Epithelial cell of prostate (primary cell): ENCODE measurements at regions not wholly inside any gene's neighbourhood (a gene's known extent, or its start where the extent isn't known, plus 50 kb on each side); places are given as distances from the start of the nearest gene placed in this dataset.

Experiments used
- DNase-seq: peaks from one replicate; pipeline ENCODE4 v3.0.0-alpha.2; 2011; ENCODE audit warnings: low read depth, low spot score
- H3K27ac ChIP-seq: fragments of 450-650 bp; 2 replicates; pipeline ENCODE4 v1.5.1; 2017; ENCODE audit warnings: mild to moderate bottlenecking

DNA sequence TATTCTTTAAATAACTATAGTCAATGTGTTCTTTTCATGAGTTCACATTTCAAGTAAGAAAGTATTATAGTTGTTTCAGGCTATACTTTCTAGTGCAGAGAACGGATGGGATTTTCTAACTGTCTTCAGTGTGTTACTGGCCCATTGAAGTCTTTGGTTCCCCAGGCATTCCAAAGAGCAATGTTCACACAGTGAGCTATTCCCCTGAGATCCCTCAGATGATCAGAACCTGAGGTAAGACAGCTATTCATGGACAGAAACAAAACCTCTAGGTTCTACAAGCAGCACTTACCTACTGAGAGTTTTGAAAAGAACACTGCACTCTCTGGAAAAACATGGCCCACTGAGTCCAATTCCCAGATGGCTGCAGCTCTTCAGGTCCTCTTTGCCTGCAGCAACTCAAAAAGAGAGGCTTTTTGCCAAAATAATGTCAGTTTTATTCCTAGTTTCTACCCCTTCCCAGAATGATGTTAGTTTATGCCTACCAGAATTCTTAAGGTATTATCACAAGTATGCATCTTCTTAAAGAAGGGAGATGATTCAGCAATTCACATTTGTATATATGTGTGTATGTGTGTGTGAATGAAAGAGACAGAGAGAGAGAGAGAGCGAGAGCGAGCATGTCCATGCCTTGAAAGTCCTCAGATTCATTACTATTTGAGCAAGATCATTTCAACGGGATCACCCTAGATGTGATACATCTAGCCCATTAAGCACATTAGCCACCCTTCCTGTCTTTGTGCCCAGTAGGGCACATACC lies 146.1 kb downstream of the PDHA2 start:
- DNase-seq, result no peak

DNA sequence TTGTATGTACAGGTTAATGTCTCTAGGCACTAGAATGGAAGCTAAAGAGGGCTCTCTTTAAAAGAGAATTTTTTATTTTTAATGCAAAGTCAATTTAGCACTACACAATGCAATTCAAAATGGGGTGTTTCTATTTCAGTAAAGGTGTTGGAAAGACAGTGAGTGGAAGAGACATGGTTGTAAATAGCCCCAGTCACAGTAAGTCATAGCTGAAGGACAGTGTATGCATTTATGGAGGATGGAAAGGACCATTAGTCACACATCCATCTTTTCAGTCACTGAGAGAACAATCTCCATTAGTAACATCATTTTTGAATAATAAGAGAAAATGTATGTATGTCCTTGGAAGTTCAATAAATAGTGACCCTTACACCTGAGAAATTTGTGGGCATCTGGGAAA lies 148.0 kb downstream of the PDHA2 start:
- H3K27ac ChIP-seq, result no peak overlapping the region
- no peak for DNase-seq

More for the DNA sequence above, 146.1 kb downstream of the PDHA2 start:
- H3K27ac ChIP-seq, result no peak overlapping the region

DNA sequence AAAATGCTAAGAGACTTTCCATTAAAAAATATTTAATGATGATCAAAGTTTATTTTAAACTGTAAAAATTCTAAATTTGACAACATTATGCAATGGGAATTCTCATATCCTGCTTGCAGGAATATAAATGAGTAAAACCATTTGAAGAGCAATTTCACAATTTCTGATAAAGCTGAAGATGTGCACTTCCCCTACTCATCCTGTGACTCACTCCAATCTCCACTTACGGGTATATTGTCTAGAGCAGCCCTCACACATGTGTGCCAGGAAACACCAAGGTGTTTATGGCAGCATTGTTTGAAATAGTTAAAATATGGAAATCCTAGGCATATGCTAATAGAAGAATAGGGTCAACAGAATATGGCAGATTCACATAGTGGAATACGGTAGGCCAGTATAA lies 158.4 kb downstream of the PDHA2 start:
- DNase-seq, result no peak
- no peak overlapping the region for H3K27ac ChIP-seq

DNA sequence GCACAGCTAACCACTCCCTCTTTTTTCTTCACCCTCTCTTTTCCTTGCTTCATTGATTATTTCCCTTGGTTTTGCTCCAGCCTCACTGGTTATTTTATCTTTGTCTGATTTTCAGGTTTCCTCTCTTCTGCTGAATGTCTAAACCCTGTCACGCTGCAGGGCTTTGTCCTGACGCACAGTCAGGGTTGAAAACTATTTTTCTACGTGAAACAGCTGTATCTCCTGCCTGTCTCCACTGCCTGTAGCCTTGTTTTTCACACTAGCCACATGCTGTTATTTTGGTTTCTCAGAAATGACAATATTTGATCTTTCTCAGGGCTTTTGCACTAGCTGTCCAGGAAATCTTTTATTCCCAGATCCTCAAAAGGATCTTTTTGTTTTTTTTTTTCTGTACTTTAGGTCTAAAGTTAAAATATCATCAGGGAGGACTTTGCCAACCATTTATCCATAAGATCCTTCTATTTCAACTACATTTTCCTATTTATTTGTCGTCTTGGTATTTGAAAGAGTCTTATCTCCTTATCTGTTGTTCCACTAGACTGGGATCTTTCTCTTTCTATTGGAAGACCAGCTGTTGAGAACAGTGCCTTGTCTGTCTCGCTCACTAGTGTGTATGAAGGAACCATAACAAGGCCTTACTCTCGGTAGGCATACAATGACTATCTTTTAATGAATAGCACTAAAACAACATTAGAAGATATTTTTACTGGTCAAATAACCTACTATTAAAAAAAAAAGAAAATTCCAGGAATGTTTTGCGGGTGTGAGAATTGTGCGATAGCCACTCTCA lies 164.3 kb downstream of the PDHA2 start:
- DNase-seq, result no peak
- no peak overlapping the region for H3K27ac ChIP-seq

DNA sequence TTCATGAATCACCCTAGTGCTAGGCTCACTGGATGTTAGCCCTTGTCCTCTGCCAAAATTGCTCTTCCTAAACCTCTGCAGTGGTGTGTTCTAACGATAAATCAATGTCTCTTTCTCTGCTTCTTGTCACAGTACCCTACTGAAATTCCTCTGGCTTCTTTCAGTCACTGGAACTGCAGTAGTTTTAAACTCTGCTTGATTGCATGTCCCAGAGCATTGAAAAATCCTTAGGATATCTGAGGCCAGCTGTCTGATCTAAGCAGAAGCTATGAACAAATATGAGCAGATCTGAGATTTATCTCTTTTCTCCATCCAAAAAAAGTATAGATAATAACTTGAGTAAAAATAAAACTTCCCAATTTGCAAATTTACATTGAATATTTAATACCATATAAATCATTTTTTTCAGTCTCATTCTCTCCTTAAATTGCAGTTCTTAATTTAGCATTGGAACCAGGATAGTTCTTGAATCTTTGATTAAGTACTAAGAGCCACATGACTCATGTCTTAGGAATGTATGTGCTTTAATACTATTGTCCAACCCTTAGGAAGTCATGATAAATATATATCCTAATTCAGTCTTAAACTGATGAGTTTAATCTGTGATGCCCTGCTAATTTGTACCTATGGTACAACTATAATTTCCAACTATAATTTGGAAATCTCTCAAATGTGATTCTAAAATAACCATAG lies 169.7 kb downstream of the PDHA2 start:
- no peak overlapping the region for H3K27ac ChIP-seq
- DNase-seq, result no peak

DNA sequence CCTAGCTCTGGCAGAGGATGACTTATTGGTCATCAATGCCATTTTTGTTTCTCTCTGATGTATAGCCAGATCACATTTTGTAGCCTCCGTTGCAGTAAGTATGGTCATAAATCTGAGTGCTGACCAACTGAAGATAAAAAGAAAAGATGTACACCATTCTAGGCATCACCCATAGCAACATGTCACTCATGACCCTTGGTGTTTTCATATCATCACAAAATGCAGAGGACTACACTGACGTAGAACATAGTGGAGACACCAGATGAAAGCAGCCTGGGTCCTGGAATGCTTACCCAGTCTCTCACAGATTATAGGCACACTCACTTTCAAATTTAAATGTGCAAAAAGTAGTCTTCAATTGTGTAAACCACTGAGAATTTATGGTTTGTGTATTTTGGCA lies 172.8 kb downstream of the PDHA2 start:
- DNase-seq, result no peak
- no peak overlapping the region for H3K27ac ChIP-seq

DNA sequence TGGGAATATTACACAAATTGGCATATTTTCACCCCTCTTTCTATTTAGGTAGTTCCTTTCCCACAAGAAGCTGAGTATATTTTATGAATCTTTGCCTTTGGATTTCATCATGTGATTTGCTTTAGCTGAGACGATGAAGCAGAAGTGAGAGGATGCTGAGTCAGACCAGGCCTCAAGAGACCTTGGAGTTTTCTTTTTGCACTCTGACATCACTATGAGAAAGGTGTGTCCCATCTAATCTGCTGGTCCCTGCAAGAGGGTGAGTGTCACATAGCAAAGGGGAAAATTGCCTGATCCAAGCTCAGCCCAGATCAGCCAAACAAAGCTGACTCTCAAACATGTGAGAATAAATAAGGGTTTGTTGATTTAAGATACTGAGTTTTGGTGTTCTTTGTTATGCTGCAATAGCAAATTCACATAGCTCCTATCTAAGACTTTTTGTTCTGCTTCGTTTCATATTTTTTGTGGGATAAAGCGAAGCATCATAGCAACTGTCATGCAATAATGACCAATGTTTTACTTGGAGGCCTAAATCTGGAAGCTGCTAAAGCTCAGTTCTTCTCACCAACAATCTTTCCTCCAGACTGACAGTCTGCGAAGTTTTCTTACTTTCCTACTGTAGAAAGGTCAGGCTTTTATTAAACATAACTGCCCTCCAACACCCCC lies 176.9 kb downstream of the PDHA2 start:
- DNase-seq, result no peak
- H3K27ac ChIP-seq, result peak overlapping the region; percentile 49

DNA sequence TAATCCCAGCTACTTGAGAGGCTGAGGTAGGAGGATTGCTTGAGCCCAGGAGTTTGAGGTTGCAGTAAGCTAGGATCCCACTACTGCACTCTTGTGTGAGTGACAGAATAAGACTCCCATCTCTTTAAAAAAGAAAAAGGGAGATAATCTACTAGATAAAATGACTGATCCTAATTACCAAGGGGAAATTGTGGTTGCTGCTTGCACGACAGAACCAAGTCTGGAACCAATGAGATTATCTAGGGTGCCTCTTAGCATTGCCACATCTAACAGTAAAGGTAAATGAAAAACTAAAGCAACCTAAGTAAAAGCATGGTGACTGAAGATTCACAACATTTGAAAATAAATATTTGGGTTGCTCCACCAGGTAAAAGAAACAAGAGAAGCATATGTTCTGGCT lies 185.1 kb downstream of the PDHA2 start:
- H3K27ac ChIP-seq, result no peak overlapping the region
- no peak for DNase-seq

DNA sequence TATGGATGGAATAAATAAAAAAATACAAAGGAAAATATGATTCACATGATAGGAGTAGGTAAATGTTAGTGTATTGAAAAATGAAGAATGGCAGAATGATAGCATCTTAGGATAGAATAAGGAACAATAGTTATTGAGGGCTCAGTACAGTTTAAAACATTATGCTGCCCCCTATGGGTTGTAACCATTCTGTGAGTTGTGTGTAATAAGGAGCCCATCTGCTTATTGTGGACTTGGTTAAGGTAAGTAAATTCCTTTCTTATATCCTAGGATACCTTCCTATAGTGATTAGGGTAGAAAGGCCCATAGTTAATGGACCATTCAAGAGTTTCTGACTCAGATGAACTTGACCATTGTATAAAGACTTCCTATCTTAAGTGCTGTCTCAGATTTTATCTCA lies 195.8 kb downstream of the PDHA2 start:
- DNase-seq, result no peak
- H3K27ac ChIP-seq, result no peak overlapping the region

DNA sequence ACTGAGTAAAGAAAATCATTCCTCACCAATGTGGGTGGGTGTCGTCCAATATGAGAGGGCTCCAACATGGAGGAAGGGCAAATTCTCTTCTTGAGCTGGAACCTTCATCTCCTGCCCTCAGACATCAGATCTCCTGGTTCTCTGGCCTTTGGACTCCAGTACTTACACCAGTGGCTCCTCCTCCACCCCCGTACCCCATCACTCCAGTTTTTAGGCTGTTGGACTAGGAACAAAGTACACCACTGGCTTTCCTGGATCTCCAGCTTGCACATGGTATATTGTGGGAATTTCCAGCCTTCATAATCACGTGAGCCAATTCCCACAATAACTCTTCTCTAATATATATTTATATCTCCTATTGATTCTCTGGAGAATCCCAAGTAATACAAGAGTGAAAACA lies 196.9 kb downstream of the PDHA2 start:
- no peak for DNase-seq
- no peak overlapping the region for H3K27ac ChIP-seq

DNA sequence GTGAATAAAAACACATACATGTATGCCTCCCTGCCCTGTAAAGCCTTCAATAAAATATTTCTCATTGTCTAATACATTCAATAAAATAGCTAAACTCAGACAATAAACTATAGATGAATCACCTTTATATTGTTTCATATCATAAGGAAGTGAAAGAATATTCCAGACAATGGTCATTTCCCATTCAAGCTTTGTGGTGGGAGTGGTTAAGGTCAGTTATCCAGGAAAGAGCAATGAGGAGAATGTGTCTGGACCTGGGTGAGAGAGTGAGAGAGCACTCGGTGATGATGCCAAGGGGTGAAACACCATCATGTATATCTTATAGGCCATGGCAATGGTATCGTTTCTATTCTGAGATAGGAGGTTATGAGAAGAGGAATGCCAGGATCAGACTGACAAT lies 197.8 kb downstream of the PDHA2 start:
- DNase-seq, result no peak
- H3K27ac ChIP-seq, result no peak overlapping the region

DNA sequence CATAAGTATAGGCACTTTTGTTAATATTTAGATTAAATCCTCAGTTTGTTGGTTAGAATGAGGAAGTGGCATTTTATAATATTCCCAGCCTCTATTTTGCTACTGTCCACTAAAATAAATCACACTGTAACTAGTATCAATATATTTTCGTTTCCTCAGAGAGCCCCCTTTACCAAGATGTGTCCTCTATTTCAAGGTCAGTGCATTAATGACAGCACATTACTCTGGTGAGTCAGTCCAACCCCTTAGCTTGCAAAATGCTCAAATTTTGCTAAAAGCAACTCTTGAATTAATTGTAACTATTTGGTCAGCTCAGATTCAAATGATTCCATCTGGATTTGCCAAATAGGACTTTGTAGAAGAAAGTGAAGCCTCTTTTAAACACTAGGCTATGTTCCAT lies 199.3 kb downstream of the PDHA2 start:
- no peak for DNase-seq
- H3K27ac ChIP-seq, result no peak overlapping the region

DNA sequence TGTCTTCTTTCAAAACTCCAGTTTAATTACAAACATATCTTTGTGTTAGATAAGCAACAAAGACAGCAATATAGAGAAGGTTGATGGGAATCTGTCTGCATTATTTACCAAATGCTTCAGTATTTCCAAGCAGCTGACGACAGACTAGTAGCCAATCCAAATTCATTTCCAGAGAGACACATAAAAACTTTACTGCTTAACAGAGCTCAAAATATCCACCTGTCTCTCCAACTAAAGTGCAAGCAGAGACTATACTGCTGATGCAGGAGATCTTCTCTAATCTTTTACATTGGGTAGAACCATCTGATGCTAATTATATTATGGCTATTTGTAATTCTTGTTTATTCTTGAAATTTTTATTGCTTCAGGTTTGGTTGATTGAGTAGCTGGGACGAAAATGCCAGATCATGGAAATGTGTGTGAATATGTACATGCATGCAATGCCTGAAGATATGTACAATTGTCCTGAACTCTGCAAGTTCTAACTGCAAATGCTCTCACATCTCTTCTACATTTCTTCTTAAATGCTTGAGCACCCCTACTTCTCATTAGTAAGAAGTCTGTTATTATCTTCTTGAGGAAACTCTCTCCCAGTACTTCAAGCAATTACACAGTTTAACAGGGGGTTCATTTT lies 200.0 kb downstream of the PDHA2 start:
- no peak overlapping the region for H3K27ac ChIP-seq
- no peak for DNase-seq

DNA sequence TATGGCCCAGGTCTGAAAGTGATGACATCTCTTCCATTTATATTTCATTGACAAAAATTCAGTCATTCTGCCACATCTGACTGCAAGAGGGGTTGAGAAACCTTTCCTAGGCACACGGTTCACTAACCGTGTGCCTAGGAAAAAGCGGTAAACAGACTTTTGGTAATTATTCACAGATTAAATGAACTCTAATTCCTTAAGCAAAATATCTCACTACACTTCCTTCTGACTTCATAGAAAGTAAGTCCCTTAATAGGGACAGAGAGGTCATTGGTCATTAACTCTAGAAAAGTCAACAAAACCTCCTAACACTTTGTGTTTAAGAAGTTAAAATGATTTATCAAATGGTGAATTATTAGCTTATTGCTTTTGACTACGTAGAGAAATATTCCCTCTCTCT lies 205.1 kb downstream of the PDHA2 start:
- no peak for DNase-seq

DNA sequence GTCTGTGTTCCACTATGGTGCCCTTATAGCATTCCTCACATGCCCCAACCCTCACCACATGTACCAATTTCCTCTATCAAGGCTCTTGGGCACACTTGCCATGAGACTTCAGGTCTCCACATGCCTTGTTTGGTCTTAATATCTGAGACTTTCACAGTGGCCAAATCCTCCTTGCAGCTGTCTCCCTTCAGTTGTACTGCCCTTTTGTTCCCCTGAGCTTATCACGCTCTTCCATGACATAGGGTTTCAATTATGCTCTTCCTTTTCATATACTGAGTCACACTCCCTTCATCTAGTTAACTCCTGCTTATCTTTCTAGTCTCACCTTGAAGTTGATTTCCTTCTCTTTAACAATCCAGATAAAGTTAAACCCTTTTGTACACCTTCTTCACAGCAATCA lies 212.9 kb downstream of the PDHA2 start:
- H3K27ac ChIP-seq, result no peak overlapping the region
- DNase-seq, result no peak

More for the DNA sequence above, 205.1 kb downstream of the PDHA2 start:
- no peak overlapping the region for H3K27ac ChIP-seq

DNA sequence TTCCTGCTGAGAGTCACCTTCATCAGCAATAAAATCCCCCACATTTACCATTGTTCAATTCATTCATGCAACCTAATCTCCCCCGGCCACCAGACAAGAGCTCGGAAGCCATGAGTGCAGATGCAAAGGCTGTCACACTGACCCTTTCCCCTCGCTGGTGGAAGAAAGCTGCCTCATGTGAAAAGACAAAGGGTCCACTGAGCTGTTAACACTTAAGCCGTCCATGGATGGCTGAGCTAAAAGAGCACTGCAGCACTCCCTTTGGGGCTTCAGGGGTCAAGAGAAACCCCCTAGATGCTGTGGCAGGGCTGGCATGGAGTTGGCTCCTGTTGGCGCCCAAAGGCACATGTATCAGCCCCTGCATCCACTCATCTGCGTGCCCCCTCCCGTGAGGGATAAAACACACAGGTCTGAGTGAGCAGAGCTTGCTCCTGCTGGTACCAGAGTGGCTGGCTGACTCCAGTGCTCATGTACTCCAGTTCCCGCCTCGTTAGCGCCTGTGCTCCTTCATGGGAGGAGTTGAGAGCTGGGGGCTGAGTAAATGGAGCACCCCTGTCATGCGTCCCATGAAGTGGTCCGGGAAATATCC lies 216.5 kb downstream of the PDHA2 start:
- no peak for DNase-seq
- H3K27ac ChIP-seq, result no peak overlapping the region

DNA sequence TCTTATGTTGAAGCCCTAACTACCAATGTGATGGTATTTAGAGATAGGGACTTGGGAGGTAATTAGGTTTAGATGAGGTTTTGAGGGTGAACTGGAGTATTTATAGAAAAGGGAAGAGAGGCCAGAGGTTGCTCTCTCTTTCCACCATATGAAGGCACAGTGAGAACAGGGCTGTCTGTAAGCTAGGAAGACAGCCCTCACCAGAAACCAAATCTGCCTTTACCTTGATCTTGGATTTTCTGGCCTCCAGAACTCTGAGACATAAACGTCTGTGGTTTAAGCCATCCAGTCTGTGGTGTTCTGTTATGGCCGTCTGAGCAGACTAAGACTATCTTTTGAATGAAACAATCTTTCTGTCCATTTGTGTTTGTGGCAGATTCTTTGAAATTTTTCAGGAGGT lies 223.7 kb downstream of the PDHA2 start:
- DNase-seq, result no peak

DNA sequence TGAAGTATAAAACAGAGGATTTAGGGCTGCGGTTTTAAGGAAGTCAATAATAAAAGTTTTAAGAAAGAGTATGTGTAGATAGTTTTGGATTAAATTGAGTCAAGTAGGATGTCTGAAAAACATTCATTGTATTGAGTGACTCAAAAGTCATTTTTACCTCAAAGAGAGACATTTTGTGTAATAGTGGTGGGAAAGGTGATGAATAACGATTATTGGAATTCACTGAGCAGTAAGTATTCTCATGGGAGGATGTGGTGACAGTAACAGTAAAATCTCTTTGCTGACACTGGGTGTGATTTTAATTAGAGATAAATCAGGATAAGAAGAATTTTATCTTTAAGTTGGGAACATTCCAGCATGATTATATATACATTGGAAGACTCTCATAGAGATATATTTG lies 233.6 kb downstream of the PDHA2 start:
- DNase-seq, result no peak
- no peak overlapping the region for H3K27ac ChIP-seq

More for the DNA sequence above, 223.7 kb downstream of the PDHA2 start:
- no peak overlapping the region for H3K27ac ChIP-seq

DNA sequence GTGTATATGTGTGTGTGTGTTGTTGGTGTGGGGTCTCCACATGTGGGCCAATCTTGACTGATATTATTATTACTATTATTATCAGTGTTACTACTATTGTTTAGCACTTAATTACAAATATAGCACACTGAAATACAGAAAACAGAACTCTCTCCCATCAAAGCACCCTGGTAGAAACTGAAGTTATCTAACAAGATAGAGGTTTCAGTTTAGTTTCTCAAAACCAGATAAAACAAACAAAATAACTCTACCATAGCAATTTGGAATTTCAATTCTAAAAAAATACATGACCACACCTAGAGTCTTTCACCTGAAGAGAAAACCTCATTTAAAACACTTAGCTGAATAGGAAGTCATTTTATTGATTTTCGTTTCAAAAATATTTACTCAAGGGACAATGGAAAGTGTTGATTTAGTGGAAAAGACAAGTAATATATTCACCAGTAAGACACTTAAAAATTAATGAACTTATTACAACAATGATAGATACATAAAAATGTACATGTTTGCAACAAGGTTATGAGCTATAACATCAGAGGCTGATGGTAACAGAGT lies 252.3 kb downstream of the PDHA2 start:
- H3K27ac ChIP-seq, result no peak overlapping the region
- no peak for DNase-seq

DNA sequence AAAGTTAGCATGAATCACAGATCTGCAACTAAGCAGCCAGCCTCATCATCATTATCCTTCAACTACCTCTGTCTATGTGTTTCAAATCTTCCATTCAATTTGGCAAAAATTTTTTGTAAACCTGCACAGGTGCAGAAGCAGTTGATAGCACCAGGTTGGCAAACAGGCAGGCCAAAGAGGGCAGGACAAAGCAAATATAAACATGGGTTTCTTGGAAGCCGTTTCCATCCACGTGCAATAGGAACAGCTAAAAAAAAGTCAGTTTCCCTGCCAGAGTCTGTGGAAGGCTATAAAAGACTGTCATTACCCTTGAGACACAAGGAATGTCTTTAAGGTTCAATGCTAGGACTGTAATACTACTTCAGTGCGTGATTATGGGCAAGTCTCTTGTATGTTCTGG lies 253.2 kb downstream of the PDHA2 start:
- no peak overlapping the region for H3K27ac ChIP-seq
- DNase-seq, result no peak
